ENCODE measurements at regions not wholly inside any gene's neighbourhood (a gene's known extent, or its start where the extent isn't known, plus 50 kb on each side); places are given as distances from the start of the nearest gene placed in this dataset.
"Not testable (repeated sequence)": the region's sequence is repeated elsewhere in the genome, so short reads cannot be mapped to it uniquely, and the experiment has no call there.

DNA sequence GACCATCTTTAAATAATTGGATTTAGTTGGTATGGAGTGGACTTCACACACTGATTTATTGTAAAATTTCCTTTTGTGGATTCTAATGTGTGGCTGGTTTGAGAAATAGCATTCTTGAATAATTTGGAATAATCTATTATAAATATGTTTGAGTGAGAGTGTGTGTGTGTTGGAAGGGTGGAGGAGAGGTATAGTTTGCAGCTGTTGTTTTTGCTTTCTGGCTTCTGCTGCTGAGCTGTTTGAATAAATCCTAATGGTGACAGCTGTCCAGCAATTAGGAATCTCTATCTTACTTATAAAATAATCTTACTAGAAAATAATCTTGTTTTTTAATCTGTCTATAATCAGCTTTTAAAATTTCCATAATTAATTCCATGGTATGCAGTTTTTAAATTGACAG is 1283.0 kb upstream of the CDH2 start:
- no peak for DNase-seq

GRCh38 chr18:29457316-29457889 is 1280.5 kb upstream of the CDH2 start:
- DNase-seq: no peak

- no peak for DNase-seq
Measured at GRCh38 chr18:29449424-29449823, 1272.5 kb upstream of the CDH2 start.

DNA sequence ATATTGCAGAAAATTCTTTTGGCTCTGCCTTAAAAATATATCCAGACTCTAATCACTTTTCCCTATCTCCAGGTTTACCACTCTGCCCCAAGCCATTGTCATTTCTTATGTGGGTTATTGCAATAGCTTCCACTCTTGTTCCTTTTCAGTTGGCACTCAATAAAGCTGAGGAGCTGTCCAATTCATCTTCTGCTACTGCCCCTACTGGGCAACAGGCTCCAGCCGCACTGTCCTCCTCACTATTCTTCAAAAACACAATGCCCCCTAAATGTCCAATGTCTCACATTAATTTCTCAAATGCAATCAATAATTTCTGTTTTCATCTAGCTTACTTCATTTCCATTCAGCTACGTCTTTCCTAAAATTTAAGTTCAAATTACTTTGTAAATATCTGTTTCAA is 1262.5 kb upstream of the CDH2 start:
- DNase-seq: no peak

- no peak for DNase-seq
Measured at GRCh38 chr18:29436459-29436858, 1259.5 kb upstream of the CDH2 start.

- no peak for DNase-seq
Measured at GRCh38 chr18:29434650-29435049, 1257.7 kb upstream of the CDH2 start.

GRCh38 chr18:29430416-29430815 is 1253.5 kb upstream of the CDH2 start:
- DNase-seq: no peak

GRCh38 chr18:29418136-29418535 is 1241.2 kb upstream of the CDH2 start:
- DNase-seq: no peak

GRCh38 chr18:29406996-29407395 is 1230.1 kb upstream of the CDH2 start:
- DNase-seq: no peak

DNA sequence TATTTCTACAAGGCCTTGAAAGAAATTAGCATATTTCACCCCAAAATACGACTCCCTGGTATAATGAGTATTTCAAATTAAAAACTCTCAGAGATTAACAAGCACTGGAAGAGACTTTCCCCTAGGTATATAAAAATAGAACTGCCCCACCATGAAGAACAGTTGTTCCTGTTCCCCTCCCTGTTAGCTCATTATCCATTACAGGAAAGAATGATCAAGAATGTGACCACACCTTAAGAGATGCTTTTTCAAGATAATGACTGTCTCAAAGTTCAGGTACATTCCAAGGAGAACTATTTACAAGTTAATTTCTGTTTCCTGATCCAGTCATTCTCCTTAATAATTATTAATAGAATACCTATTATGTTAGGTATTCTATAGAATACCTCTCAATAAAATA is 1220.6 kb upstream of the CDH2 start:
- DNase-seq: no peak

- no peak for DNase-seq
Measured at GRCh38 chr18:29383311-29384273, 1206.7 kb upstream of the CDH2 start.

GRCh38 chr18:29378651-29379136 is 1201.8 kb upstream of the CDH2 start:
- DNase-seq: no peak

DNA sequence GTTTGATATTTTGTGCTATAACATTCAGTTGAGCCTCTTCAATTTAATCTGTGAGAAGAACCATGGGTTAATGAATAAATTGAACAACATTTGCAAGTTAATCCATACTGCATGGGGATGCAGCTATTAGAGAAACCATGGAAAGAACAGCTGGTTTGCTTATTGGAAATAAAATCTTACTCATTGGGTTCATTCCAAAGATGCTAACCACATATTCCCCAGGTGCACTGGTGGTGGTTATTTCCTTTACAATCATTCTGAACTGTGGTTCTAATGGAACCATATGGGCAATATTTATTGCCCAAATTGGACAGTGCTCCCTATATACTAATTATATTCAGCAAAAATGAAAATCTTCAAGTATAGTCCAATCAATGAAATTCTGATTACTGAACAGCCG is 1200.4 kb upstream of the CDH2 start:
- no peak for DNase-seq

DNA sequence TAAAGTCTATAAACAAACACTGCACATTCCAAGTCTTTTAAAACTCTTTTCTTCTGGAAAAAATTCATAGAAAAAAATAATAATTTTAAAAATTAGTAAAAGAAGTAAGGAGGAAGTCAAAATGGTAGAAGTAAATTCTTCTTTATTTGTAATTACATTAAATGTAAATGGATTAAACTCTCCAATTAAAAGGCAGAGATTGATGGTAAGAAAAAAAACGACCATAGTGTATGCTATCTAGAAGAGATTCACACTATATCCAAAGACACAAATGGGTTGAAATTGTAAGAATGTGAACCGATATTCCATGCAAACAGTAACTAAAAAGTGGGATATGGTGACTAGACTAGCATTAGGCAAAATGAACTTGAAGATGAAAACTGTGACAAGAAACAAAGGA is 1196.1 kb upstream of the CDH2 start:
- DNase-seq: no peak

DNA sequence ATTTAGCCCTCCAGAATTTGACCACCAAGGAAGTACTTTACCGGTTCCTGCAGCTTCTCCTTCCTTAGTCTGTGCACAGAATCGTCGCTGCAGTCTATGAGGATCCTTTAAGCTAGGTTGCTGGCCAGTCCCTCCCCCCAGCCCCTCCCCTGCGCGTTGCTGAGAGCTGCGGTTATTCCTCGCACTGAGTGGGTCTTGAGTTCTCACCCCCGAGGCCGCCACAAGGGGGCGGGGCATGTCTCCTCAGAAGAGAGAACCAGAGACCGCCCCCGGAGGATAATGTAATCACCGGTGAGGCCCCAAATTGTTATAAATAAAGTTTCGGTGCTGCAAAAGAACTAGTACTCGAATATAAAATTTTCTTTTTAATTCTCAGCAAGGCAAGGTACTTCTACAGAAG is 1184.9 kb upstream of the CDH2 start:
- DNase-seq: no peak

GRCh38 chr18:29360659-29361058 is 1183.7 kb upstream of the CDH2 start:
- DNase-seq: not testable (repeated sequence)

DNA sequence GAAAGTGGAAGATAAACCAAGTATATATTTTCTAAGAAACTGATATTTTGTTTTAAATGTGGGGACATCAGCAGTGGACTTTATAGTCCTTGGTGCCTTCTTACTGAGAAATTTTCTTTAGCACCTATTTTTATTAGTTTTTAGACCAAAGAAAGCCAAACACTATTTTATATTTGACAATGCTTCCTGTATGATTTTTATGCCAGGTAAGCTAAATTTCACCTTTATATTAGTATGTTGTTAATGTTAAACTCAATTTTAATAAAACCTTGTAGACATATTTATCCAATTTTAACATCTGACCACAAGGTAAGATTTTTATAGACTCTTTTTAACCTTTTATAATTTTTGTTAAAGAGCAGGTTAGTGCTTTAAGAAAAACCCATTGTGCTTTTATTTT is 1182.3 kb upstream of the CDH2 start:
- not testable (repeated sequence) for DNase-seq

- DNase-seq: no peak
Measured at GRCh38 chr18:29351171-29351570, 1174.2 kb upstream of the CDH2 start.

DNA sequence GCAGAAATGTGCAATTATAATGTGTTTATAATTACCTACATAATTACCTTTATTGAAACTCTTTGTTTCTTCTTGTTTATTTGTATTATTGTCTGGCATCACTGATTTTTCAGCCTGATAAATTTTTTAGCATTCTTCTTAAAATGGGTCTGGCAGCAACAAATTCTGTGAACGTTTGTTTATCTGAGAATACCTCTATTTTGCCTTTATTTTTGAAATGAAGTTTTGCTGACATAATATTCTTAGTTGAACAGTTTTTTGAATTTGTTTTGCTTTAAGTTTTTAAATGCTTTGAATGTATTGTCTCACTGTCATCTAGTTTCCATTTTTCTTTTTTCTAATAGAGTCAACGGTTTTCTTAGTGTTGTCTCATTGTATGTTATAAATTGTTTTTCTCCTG is 1152.0 kb upstream of the CDH2 start:
- DNase-seq: no peak

- DNase-seq: peak; percentile 76
Measured at GRCh38 chr18:29326214-29326613, 1149.3 kb upstream of the CDH2 start.

DNA sequence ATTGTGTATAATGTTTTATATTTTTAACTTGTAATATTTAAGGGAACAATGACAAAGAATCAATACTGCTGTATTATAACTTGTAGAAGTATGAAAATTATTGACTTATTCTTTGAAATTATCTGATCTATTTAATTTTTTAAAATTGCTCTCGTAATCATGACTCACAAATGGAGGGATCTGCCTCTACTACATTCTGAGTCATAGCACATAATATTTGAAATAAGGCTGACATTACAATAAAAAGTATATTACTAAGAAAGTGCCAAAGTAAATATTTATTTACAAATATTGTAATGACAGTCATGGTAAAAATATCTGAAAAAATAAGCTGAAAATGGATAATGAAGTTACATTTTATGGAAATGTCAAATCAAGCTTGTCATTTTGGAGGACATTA is 1144.6 kb upstream of the CDH2 start:
- DNase-seq: no peak

DNA sequence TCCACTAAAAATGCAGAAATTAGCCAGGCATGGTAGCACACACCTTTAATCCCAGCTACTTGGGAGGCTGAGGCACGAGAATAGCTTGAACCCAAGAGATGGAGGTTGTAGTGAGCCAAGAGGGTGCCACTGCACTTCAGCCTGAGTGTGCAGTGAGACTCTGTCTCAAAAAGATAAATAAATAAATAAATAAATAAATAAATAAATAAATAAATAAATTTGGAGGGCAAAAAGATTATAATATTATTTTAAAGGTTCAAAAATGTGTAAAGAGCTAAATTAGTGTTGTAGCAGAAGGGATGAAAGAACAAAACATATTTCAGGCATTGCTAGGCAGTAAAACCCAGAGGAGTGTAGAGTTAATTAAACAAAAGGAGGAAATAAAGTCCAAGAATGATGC is 1136.4 kb upstream of the CDH2 start:
- no peak for DNase-seq

GRCh38 chr18:29311580-29311979 is 1134.7 kb upstream of the CDH2 start:
- no peak for DNase-seq

GRCh38 chr18:29309366-29309765 is 1132.4 kb upstream of the CDH2 start:
- DNase-seq: no peak

Measured in DMS153 (cell line).